ENCODE measurements at regions not wholly inside any gene's neighbourhood (a gene's known extent, or its start where the extent isn't known, plus 50 kb on each side); places are given as distances from the start of the nearest gene placed in this dataset.

DNA sequence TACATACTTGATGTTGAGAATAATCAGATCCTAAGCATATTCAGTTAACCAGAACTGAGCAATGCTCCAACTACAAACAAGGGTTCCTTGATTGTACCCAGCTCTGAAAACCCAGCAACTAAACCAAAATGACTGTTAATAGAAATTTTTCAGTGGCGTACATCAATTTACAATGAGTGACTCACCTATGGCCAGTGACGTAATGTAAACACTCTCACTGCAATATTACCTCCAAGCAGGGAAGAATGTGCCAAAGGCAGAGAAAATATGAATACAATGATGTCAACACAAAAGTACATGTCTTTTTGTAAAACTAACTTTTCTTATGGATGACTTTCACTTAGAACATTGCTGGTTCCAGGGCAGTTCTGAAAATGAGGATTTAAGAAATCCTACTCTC lies 611.3 kb downstream of the EDEM1 start:
- TF ChIP-seq CTCF (IDR thresholded peaks at IDR 0.05 in 8 of 11, conservative IDR thresholded peaks at IDR 0.05 in 3 of 11) (no peak), POLR2AphosphoS5 (IDR thresholded peaks at IDR 0.05) (no peak)

All from spleen (tissue), 7 donors.